ENCODE measurements at regions not wholly inside any gene's neighbourhood (a gene's known extent, or its start where the extent isn't known, plus 50 kb on each side); places are given as distances from the start of the nearest gene placed in this dataset.

DNA sequence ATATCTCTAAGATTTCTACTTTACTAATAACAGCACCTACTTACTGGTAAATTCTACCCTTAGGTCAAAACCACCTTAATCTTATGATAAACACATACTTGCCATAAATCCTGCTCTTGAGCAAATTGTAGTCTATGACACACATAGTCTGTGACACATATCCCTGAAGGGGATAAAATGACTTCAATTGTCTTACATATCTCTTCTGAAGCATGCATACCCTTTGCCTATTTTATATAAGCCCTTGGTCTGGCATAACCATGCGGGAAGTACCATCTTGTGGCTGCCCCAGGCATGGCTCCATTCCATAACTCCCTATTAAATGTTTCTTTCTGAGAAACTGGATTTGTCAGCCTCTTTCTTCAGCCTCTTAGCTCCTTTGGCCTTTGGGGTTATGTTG is 248.9 kb downstream of the SLC7A11 start:
- Histone ChIP-seq H3K9ac (ENCODE audit: low read depth in 2 of 2, low read length in 2 of 2) (no peak overlapping the region), H3K9me3 (no peaks in the 10 kb centered on the region), H3K4me1 (no peaks in the 10 kb centered on the region), H3K27me3 (no peaks in the 10 kb centered on the region), H3K36me3 (no peaks in the 10 kb centered on the region), H3K27ac (no peak overlapping the region), H3K4me3 (no peak overlapping the region)
- TF ChIP-seq CTCF (IDR thresholded peaks at IDR 0.05) = no peak
- intact Hi-C loops (cut with DNase I) = no loop called here
- no peak for DNase-seq

DNA sequence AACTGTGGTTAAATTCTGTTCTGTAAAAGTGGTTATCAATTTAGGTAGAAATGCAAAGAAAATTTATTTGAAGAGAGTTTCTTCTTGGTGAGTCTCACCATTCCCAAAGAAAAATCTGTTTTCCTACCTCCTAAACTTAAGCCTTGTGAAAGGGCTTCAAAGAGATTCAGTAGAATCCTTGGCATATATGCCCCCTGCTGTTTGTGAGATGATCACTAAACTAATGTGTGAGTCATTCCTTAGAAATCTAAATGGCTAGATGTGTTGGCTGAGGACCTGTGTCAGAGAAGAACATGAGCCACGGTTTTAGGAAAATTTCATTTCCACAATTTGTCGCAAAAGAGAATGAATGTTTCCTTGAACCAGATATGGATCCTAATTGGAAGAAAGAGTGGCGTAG is 260.9 kb downstream of the SLC7A11 start:
- no peak for TF ChIP-seq CTCF (IDR thresholded peaks at IDR 0.05)
- Histone ChIP-seq H3K36me3 (no peaks in the 10 kb centered on the region), H3K4me3 (no peak overlapping the region), H3K4me1 (no peaks in the 10 kb centered on the region), H3K27ac (no peak overlapping the region), H3K27me3 (no peaks in the 10 kb centered on the region), H3K9me3 (no peaks in the 10 kb centered on the region), H3K9ac (ENCODE audit: low read depth in 2 of 2, low read length in 2 of 2) (no peak overlapping the region)
- intact Hi-C loops (cut with DNase I) = no loop called here
- no peak for DNase-seq

- H3K36me3 ChIP-seq = no peaks in the 10 kb centered on the region
- H3K27ac ChIP-seq = no peak overlapping the region
- no peaks in the 10 kb centered on the region for H3K9me3 ChIP-seq
- no peak for TF ChIP-seq CTCF (IDR thresholded peaks at IDR 0.05)
- no peaks in the 10 kb centered on the region for H3K27me3 ChIP-seq
- no peak overlapping the region for H3K9ac ChIP-seq (ENCODE audit: low read depth in 2 of 2, low read length in 2 of 2)
- intact Hi-C loops (cut with DNase I) = no loop called here
- DNase-seq = no peak
- H3K4me3 ChIP-seq = no peak overlapping the region
- no peaks in the 10 kb centered on the region for H3K4me1 ChIP-seq
Measured at GRCh38 chr4:137980641-137981040, 261.5 kb downstream of the SLC7A11 start.

DNA sequence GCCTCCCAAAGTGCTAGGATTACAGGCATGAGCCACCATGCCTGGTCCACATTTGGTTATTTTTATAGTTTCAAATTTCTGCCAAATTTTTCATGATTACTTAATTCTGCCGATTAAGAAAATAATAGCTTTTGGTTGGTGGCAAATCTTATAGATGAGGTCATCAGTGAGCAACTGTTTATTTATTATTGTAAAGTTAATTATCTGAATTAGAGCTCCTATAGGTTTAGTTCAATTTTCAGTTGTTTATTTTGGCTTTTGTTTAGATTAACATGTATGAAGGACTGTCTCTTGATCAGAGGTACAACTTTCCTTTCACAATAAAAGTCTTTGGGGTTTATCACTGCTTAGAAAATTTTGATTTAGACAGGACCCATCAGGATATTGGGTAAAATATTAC is 262.2 kb downstream of the SLC7A11 start:
- Histone ChIP-seq H3K27ac (no peak overlapping the region), H3K9ac (ENCODE audit: low read depth in 2 of 2, low read length in 2 of 2) (no peak overlapping the region), H3K27me3 (no peaks in the 10 kb centered on the region), H3K4me3 (no peak overlapping the region), H3K4me1 (no peaks in the 10 kb centered on the region), H3K36me3 (no peaks in the 10 kb centered on the region), H3K9me3 (no peaks in the 10 kb centered on the region)
- no peak for TF ChIP-seq CTCF (IDR thresholded peaks at IDR 0.05)
- DNase-seq = no peak
- intact Hi-C loops (cut with DNase I) = no loop called here

DNA sequence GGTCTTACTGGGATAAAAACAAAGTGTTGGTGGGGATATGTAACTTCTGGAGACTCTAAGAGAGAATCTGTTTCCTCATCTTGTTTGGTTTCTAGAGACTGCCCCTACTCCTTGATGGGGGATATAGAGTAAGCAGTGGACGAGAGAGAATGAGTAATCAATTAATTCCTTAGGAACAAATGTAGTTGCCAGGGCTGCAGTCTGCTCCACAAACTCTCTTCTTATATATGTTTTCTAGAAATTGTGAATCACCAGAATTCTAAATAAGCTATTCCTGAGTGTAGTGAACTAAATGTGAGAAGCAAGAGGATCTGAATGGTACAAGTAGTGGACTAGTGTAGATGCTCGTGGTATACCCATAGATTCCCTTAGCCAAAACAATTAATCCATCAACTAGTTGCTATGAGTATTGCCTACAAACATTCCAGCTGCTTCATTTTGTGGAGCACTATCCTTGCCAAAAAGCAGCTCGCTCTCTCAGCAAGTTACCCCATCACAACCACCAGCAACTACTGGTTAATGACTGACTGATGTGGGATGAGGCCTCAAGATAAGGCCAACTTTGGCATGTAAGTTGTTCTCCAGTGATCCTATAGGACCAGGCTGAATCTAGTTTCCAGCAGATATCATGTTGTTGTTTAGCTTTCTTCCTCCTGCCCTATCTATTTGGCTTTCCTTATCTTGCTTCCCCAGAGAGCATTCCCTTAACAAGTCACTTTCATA is 273.0 kb downstream of the SLC7A11 start:
- Histone ChIP-seq H3K4me1 (no peaks in the 10 kb centered on the region), H3K4me3 (no peak overlapping the region), H3K27me3 (no peaks in the 10 kb centered on the region), H3K36me3 (no peaks in the 10 kb centered on the region), H3K9ac (ENCODE audit: low read depth in 2 of 2, low read length in 2 of 2) (no peak overlapping the region), H3K27ac (no peak overlapping the region), H3K9me3 (no peaks in the 10 kb centered on the region)
- intact Hi-C loops (cut with DNase I) = no loop called here
- no peak for DNase-seq
- no peak for TF ChIP-seq CTCF (IDR thresholded peaks at IDR 0.05)
